Endothelial cell of umbilical vein (primary cell): ENCODE measurements at regions not wholly inside any gene's neighbourhood (a gene's known extent, or its start where the extent isn't known, plus 50 kb on each side); places are given as distances from the start of the nearest gene placed in this dataset.

Source experiments
- BruUV-seq: library from RNA; stranded (reverse); fragments of 400-500 nt; replicated peaks from 2 replicates; lab custom pipeline; 2021; lab: Mats Ljungman, UMichigan
- CTCF ChIA-PET: fragments of 300-600, 350-600 bp; sonication (Branson Sonifier 250); formaldehyde crosslinking; loops from one replicate; lab custom pipeline; 2021; ENCODE audit warnings: antibody characterized with exemption, inconsistent platforms; lab: Charles Lee
- POLR2A ChIA-PET: fragments of 300-600, 350-600 bp; sonication (Branson Sonifier 250); formaldehyde crosslinking; loops from one replicate; lab custom pipeline; 2021; ENCODE audit warnings: antibody characterized with exemption, inconsistent platforms; lab: Charles Lee
- DNase-seq: peaks from one replicate; pipeline ENCODE4 v3.0.0-alpha.2; 2011; ENCODE audit warnings: low read depth, low spot score
- FAIRE-seq: peaks from 2 replicates; lab custom pipeline; 2011; peaks lifted over from hg19 to GRCh38; lab: Jason Lieb, UNC
- H2AFZ ChIP-seq: 2 replicates; pipeline ENCODE4 v1.6.0; 2012; ENCODE audit warnings: low read depth, low read length, control low read depth, inconsistent platforms
- H3K27ac ChIP-seq: 2 replicates; pipeline ENCODE4 v1.5.1; 2011; ENCODE audit warnings: low read depth, mild to moderate bottlenecking, control low read depth, low read length, moderate library complexity; ENCODE audit not compliant: insufficient read depth
- H3K27me3 ChIP-seq, 2 experiments: 2 replicates each; pipeline versions ENCODE4 v1.6.0 to v1.6.1; 2011; ENCODE audit warnings: low read length in 2 of 2, mixed read lengths in 1 of 2; ENCODE audit not compliant: control insufficient read depth in 2 of 2, insufficient read depth in 2 of 2
- H3K36me3 ChIP-seq, 2 experiments: 2 replicates in 1 of 2; 3 replicates in 1 of 2; pipeline ENCODE4 v1.5.1; 2011; ENCODE audit warnings: low read length in 2 of 2, mild to moderate bottlenecking in 1 of 2, moderate library complexity in 1 of 2; ENCODE audit not compliant: control insufficient read depth in 2 of 2, insufficient read depth in 2 of 2; ENCODE audit errors: extremely low read depth in 1 of 2
- H3K4me1 ChIP-seq: 3 replicates; pipeline ENCODE4 v1.5.1; 2011; ENCODE audit warnings: mild to moderate bottlenecking, low read length; ENCODE audit not compliant: control insufficient read depth, insufficient read depth; ENCODE audit errors: extremely low read depth
- H3K4me2 ChIP-seq: 2 replicates; pipeline ENCODE4 v1.6.1; 2011; ENCODE audit warnings: low read length, control low read depth, mixed read lengths; ENCODE audit not compliant: insufficient read depth
- H3K4me3 ChIP-seq, 3 experiments: fragments of 200-600 bp in 1 of 3; sonication (generic), shearing (Covaris generic) in 1 of 3; replicated peaks in 1 of 3; 2 replicates each; pipeline ENCODE4 v1.5.1; 2011 to 2016; ENCODE audit warnings: control low read depth in 3 of 3, low read length in 3 of 3, mild to moderate bottlenecking in 2 of 3, inconsistent platforms in 1 of 3, low read depth in 1 of 3, moderate library complexity in 1 of 3; ENCODE audit not compliant: insufficient read depth in 1 of 3
- H3K79me2 ChIP-seq: 2 replicates; pipeline ENCODE4 v1.6.0; 2012; ENCODE audit warnings: low read length, inconsistent platforms; ENCODE audit not compliant: control insufficient read depth, insufficient read depth
- H3K9ac ChIP-seq: replicated peaks from 2 replicates; pipeline ENCODE3; 2011; ENCODE audit warnings: low read length, control low read depth; ENCODE audit not compliant: insufficient read depth; ENCODE audit errors: extremely low read depth
- H3K9me1 ChIP-seq: replicated peaks from 3 replicates; pipeline ENCODE4 v1.6.0; 2011; ENCODE audit warnings: mild to moderate bottlenecking, low read length; ENCODE audit not compliant: control insufficient read depth, insufficient read depth; ENCODE audit errors: extremely low read depth
- H3K9me3 ChIP-seq: replicated peaks from 2 replicates; pipeline ENCODE4 v1.5.1; 2012; ENCODE audit warnings: low read length, inconsistent platforms; ENCODE audit not compliant: control insufficient read depth, insufficient read depth
- H4K20me1 ChIP-seq: replicated peaks from 2 replicates; pipeline ENCODE3; 2011; ENCODE audit warnings: mild to moderate bottlenecking, low read length; ENCODE audit not compliant: control insufficient read depth, insufficient read depth; ENCODE audit errors: extremely low read depth
- EZH2 ChIP-seq: IDR thresholded peaks from 2 replicates; pipeline ENCODE4 v1.6.1; 2012; ENCODE audit warnings: borderline replicate concordance, low read depth, mild to moderate bottlenecking, moderate library complexity, low read length, inconsistent platforms; ENCODE audit not compliant: severe bottlenecking
- FOS ChIP-seq: IDR thresholded peaks from 2 replicates; pipeline ENCODE4 v1.6.1; 2011; ENCODE audit warnings: mild to moderate bottlenecking, low read length, moderate library complexity, borderline replicate concordance; ENCODE audit not compliant: insufficient read depth
- GATA2 ChIP-seq: IDR thresholded peaks from 2 replicates; pipeline ENCODE4 v1.7.0; 2011; ENCODE audit warnings: low read depth, mild to moderate bottlenecking, moderate library complexity, mixed read lengths, low read length; ENCODE audit not compliant: insufficient read length, insufficient read depth
- JUN ChIP-seq: IDR thresholded peaks from 2 replicates; pipeline ENCODE4 v1.6.1; 2011; ENCODE audit warnings: borderline replicate concordance, low read depth; ENCODE audit not compliant: insufficient read length, insufficient read depth
- MYC ChIP-seq: IDR thresholded peaks from one replicate; pipeline ENCODE4 v1.6.1; 2011; ENCODE audit warnings: mild to moderate bottlenecking, low read depth, low read length
- POLR2A ChIP-seq: IDR thresholded peaks from 2 replicates; pipeline ENCODE4 v1.6.1; 2012; ENCODE audit warnings: low read depth, mild to moderate bottlenecking, control low read depth, low read length
- POLR2AphosphoS5 ChIP-seq: IDR thresholded peaks from 2 replicates; pipeline ENCODE4 v1.6.1; 2012; ENCODE audit warnings: low read depth, mild to moderate bottlenecking, control low read depth, low read length, moderate library complexity; ENCODE audit not compliant: insufficient read depth
- dilution Hi-C: fragments of 300-500 bp; cut with MboI; formaldehyde crosslinking; loops from one replicate; pipeline ENCODE4 v1.15.0; 2019; ENCODE audit warnings: low sequenced_read_pairs; ENCODE audit not compliant: extremely low pct_ligation_motif_present
- intact Hi-C: fragments of 100-400 bp; cut with micrococcal nuclease; formaldehyde crosslinking; loops from one replicate; pipeline ENCODE4 v1.10.0; 2022
- TF ChIP-seq, protein P1 (sequence below), 2 donors: IDR thresholded peaks; 1 replicate in 1 of 2; 2 replicates in 1 of 2; pipeline ENCODE4 v1.5.1; 2011; ENCODE audit warnings: low read length in 2 of 2, mild to moderate bottlenecking in 2 of 2, moderate library complexity in 2 of 2, control low read depth in 1 of 2, inconsistent platforms in 1 of 2, low read depth in 1 of 2; ENCODE audit not compliant: insufficient read depth in 1 of 2; ENCODE audit errors: extremely low read depth in 1 of 2
- TF ChIP-seq, protein P2 (sequence below): IDR thresholded peaks from 2 replicates; pipeline ENCODE4 v1.6.1; 2011; ENCODE audit not compliant: insufficient read depth, insufficient read length

DNA sequence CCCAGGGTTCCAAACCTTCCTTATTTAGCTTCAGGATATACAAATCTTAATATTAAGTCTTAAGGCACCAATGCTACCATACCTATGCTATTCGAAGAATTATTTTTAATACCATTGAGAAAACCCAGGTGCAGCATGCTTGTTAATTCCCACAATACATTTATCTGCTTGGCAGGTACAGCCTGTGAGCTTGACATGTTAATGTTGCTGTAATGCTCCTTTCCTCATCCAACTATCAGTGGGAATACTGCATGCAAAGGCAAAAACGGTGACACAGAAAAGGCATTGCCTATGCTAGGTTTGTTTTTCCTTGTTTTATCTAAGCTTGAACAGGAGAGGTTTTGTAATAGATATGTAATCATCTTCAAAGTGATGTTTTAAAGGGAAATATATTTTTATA, 135.7 kb upstream of the COX7C start:
- dilution Hi-C loops (no loop called here), intact Hi-C loops (no loop called here)
- no peaks in the 10 kb centered on the region for H4K20me1 ChIP-seq
- H3K27ac ChIP-seq = no peak overlapping the region
- CTCF ChIA-PET = no interaction called here
- H3K4me2 ChIP-seq = no peak overlapping the region
- no peaks in the 10 kb centered on the region for H3K79me2 ChIP-seq
- no TSS peak for BruUV-seq
- POLR2A ChIA-PET = no interaction called here
- H3K9me3 ChIP-seq = no peaks in the 10 kb centered on the region
- DNase-seq (no peak), FAIRE-seq (no peak)
- no peaks in the 10 kb centered on the region for H3K9me1 ChIP-seq
- TF ChIP-seq, protein P1, sequence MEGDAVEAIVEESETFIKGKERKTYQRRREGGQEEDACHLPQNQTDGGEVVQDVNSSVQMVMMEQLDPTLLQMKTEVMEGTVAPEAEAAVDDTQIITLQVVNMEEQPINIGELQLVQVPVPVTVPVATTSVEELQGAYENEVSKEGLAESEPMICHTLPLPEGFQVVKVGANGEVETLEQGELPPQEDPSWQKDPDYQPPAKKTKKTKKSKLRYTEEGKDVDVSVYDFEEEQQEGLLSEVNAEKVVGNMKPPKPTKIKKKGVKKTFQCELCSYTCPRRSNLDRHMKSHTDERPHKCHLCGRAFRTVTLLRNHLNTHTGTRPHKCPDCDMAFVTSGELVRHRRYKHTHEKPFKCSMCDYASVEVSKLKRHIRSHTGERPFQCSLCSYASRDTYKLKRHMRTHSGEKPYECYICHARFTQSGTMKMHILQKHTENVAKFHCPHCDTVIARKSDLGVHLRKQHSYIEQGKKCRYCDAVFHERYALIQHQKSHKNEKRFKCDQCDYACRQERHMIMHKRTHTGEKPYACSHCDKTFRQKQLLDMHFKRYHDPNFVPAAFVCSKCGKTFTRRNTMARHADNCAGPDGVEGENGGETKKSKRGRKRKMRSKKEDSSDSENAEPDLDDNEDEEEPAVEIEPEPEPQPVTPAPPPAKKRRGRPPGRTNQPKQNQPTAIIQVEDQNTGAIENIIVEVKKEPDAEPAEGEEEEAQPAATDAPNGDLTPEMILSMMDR (IDR thresholded peaks at IDR 0.05; ENCODE audit: extremely low read depth in 1 of 2, insufficient read depth in 1 of 2, low read depth in 1 of 2, low read length in 2 of 2) = no peak
- TF ChIP-seq MYC (no peak), GATA2 (no peak), JUN (no peak), FOS (no peak), POLR2AphosphoS5 (no peak), POLR2A (no peak), EZH2 (no peak)
- TF ChIP-seq, protein P2, sequence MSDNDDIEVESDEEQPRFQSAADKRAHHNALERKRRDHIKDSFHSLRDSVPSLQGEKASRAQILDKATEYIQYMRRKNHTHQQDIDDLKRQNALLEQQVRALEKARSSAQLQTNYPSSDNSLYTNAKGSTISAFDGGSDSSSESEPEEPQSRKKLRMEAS = no peak
- H2AFZ ChIP-seq = no peak overlapping the region
- no peak overlapping the region for H3K4me3 ChIP-seq
- H3K36me3 ChIP-seq = no peaks in the 10 kb centered on the region
- no peak overlapping the region for H3K9ac ChIP-seq
- no peaks in the 10 kb centered on the region for H3K4me1 ChIP-seq
- no peaks in the 10 kb centered on the region for H3K27me3 ChIP-seq
